ENCODE measurements at regions not wholly inside any gene's neighbourhood (a gene's known extent, or its start where the extent isn't known, plus 50 kb on each side); places are given as distances from the start of the nearest gene placed in this dataset.

- DNase-seq (ENCODE audit: low read depth): no peak
- H3K4me3 ChIP-seq (ENCODE audit: low read depth, low read length): no peak overlapping the region
- TF ChIP-seq CTCF (IDR thresholded peaks at IDR 0.05; ENCODE audit: insufficient read depth, low read depth, low read length, missing control alignments): no peak
Observed at GRCh38 chr16:54397190-54397835, 110.7 kb upstream of the IRX3 start.

- TF ChIP-seq CTCF (IDR thresholded peaks at IDR 0.05; ENCODE audit: insufficient read depth, low read depth, low read length, missing control alignments): no peak
- no peak for DNase-seq (ENCODE audit: low read depth)
- H3K4me3 ChIP-seq (ENCODE audit: low read depth, low read length): no peak overlapping the region
Observed at GRCh38 chr16:54389836-54390494, 103.4 kb upstream of the IRX3 start.

GRCh38 chr16:54385141-54385540, 98.6 kb upstream of the IRX3 start:
- TF ChIP-seq CTCF (IDR thresholded peaks at IDR 0.05; ENCODE audit: insufficient read depth, low read depth, low read length, missing control alignments): no peak
- H3K4me3 ChIP-seq (ENCODE audit: low read depth, low read length): no peak overlapping the region
- DNase-seq (ENCODE audit: low read depth): no peak

GRCh38 chr16:54381601-54382313, 95.2 kb upstream of the IRX3 start:
- DNase-seq (ENCODE audit: low read depth): no peak
- TF ChIP-seq CTCF (IDR thresholded peaks at IDR 0.05; ENCODE audit: insufficient read depth, low read depth, low read length, missing control alignments): no peak
- H3K4me3 ChIP-seq (ENCODE audit: low read depth, low read length): no peak overlapping the region

- no peak for DNase-seq (ENCODE audit: low read depth)
- TF ChIP-seq CTCF (IDR thresholded peaks at IDR 0.05; ENCODE audit: insufficient read depth, low read depth, low read length, missing control alignments): no peak
- H3K4me3 ChIP-seq (ENCODE audit: low read depth, low read length): no peak overlapping the region
Observed at GRCh38 chr16:54375071-54375470, 88.5 kb upstream of the IRX3 start.

GRCh38 chr16:54373534-54374520, 87.2 kb upstream of the IRX3 start:
- no peak for TF ChIP-seq CTCF (IDR thresholded peaks at IDR 0.05; ENCODE audit: insufficient read depth, low read depth, low read length, missing control alignments)
- peak; percentile 2 for DNase-seq (ENCODE audit: low read depth)
- no peak overlapping the region for H3K4me3 ChIP-seq (ENCODE audit: low read depth, low read length)
